ENCODE measurements at regions not wholly inside any gene's neighbourhood (a gene's known extent, or its start where the extent isn't known, plus 50 kb on each side); places are given as distances from the start of the nearest gene placed in this dataset.

GRCh38 chr9:1653282-1653681, 361.9 kb upstream of the SMARCA2 start:
- no peak overlapping the region for H3K4me3 ChIP-seq (ENCODE audit: extremely low read depth, insufficient read depth, low read length, poor library complexity, severe bottlenecking)
- H3K9me3 ChIP-seq (ENCODE audit: control insufficient read depth, low read length): no peaks in the 10 kb centered on the region
- no peak overlapping the region for H3K27ac ChIP-seq (ENCODE audit: low read depth, low read length, severe bottlenecking)
- WGBS, 2 experiments (ENCODE audit: insufficient coverage in 2 of 2): 100% methylated on average over 1 of the region's 4 CpGs; no CpG with 5 or more reads in 1 of the 2 experiments
- no peaks in the 10 kb centered on the region for H3K36me3 ChIP-seq (ENCODE audit: control insufficient read depth, insufficient read depth, low read length)
- H3K4me1 ChIP-seq (ENCODE audit: control insufficient read depth, insufficient read depth, low read length, poor library complexity, severe bottlenecking): peaks cover 1% of the 10 kb centered on the region

- Histone ChIP-seq H3K9me3 (ENCODE audit: control insufficient read depth, low read length) (no peaks in the 10 kb centered on the region), H3K4me3 (ENCODE audit: extremely low read depth, insufficient read depth, low read length, poor library complexity, severe bottlenecking) (no peak overlapping the region), H3K4me1 (ENCODE audit: control insufficient read depth, insufficient read depth, low read length, poor library complexity, severe bottlenecking) (no peaks in the 10 kb centered on the region), H3K27ac (ENCODE audit: low read depth, low read length, severe bottlenecking) (no peak overlapping the region), H3K36me3 (ENCODE audit: control insufficient read depth, insufficient read depth, low read length) (no peaks in the 10 kb centered on the region)
- 88 to 90% methylated on average over 2 to 4 of the region's 4 CpGs for WGBS, 2 experiments (ENCODE audit: insufficient coverage in 2 of 2)
Measured at GRCh38 chr9:1658661-1659362, 356.3 kb upstream of the SMARCA2 start.

- Histone ChIP-seq H3K4me1 (ENCODE audit: control insufficient read depth, insufficient read depth, low read length, poor library complexity, severe bottlenecking) (no peaks in the 10 kb centered on the region), H3K36me3 (ENCODE audit: control insufficient read depth, insufficient read depth, low read length) (no peaks in the 10 kb centered on the region), H3K9me3 (ENCODE audit: control insufficient read depth, low read length) (peaks cover 1% of the 10 kb centered on the region), H3K4me3 (ENCODE audit: extremely low read depth, insufficient read depth, low read length, poor library complexity, severe bottlenecking) (no peak overlapping the region), H3K27ac (ENCODE audit: low read depth, low read length, severe bottlenecking) (no peak overlapping the region)
- 73 to 90% methylated on average over 2 of the region's 3 CpGs for WGBS, 2 experiments (ENCODE audit: insufficient coverage in 2 of 2)
Measured at GRCh38 chr9:1659363-1659690, 355.8 kb upstream of the SMARCA2 start.

GRCh38 chr9:1668441-1668840, 346.7 kb upstream of the SMARCA2 start:
- WGBS, 2 experiments (ENCODE audit: insufficient coverage in 2 of 2): no CpG with 5 or more reads among the region's 1 CpG
- Histone ChIP-seq H3K4me3 (ENCODE audit: extremely low read depth, insufficient read depth, low read length, poor library complexity, severe bottlenecking) (no peak overlapping the region), H3K27ac (ENCODE audit: low read depth, low read length, severe bottlenecking) (no peak overlapping the region), H3K36me3 (ENCODE audit: control insufficient read depth, insufficient read depth, low read length) (no peaks in the 10 kb centered on the region), H3K9me3 (ENCODE audit: control insufficient read depth, low read length) (peaks cover 3% of the 10 kb centered on the region), H3K4me1 (ENCODE audit: control insufficient read depth, insufficient read depth, low read length, poor library complexity, severe bottlenecking) (no peaks in the 10 kb centered on the region)

DNA sequence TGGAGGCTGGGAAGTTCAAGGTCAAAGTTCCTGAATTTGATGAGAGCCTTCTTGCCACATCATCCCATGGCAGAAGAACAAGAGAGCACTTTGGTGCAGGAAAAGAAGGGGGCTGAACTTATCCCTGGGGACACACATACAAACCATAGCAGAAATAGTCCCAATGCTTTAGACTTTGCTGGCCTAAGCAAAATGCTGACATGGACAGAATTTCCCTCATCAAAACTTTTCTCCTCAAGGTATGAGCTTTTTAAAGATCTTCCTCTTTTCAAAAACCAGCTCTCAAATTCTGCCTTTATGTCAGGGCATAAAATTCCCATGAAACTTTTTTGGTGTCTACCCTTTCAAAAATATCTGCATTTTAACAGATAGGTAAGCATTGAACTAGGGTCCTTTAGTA, 341.8 kb upstream of the SMARCA2 start:
- Histone ChIP-seq H3K9me3 (ENCODE audit: control insufficient read depth, low read length) (no peaks in the 10 kb centered on the region), H3K4me3 (ENCODE audit: extremely low read depth, insufficient read depth, low read length, poor library complexity, severe bottlenecking) (no peak overlapping the region), H3K4me1 (ENCODE audit: control insufficient read depth, insufficient read depth, low read length, poor library complexity, severe bottlenecking) (no peaks in the 10 kb centered on the region), H3K36me3 (ENCODE audit: control insufficient read depth, insufficient read depth, low read length) (no peaks in the 10 kb centered on the region), H3K27ac (ENCODE audit: low read depth, low read length, severe bottlenecking) (no peak overlapping the region)

DNA sequence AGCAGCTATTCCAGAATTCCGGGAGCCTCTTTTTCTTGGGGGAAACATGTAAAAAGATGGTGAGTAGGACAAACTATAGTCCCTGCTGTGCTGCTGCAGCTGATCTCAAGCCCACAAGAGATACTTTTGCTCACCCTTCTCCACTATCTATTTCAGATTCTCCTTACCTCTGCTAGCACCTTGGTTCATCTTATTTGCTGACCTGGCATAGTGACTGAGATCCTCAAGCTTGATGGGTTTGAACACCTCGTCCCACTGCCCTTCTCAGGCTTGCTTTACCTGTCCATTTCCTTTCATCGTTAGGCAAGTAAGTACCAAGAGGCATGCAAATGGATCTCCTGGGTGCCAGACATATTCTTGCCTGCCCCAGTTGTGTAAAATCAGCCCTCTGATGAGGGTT, 338.4 kb upstream of the SMARCA2 start:
- Histone ChIP-seq H3K4me1 (ENCODE audit: control insufficient read depth, insufficient read depth, low read length, poor library complexity, severe bottlenecking) (no peaks in the 10 kb centered on the region), H3K9me3 (ENCODE audit: control insufficient read depth, low read length) (no peaks in the 10 kb centered on the region), H3K4me3 (ENCODE audit: extremely low read depth, insufficient read depth, low read length, poor library complexity, severe bottlenecking) (no peak overlapping the region), H3K36me3 (ENCODE audit: control insufficient read depth, insufficient read depth, low read length) (no peaks in the 10 kb centered on the region), H3K27ac (ENCODE audit: low read depth, low read length, severe bottlenecking) (no peak overlapping the region)
- 73 to 100% methylated on average over 2 of the region's 3 CpGs for WGBS, 2 experiments (ENCODE audit: insufficient coverage in 2 of 2)

DNA sequence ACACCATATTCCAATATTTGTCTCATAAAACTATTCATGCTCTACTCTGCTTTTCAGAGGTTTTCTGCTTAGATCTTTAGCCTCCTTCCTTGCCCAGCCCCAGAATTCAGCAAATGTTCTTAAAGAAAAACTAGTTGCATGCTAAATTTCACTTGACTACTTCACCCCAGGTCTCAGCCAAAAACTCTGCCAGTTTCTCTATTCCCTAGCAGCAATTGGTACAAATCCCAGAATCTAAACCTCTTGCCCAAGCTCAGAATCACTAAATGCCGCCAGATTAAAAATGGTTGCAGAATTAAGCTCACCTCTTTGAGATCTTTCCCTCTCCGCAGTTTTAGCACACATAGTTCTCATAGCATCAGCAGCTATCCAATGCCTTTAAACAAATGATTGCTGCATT, 331.2 kb upstream of the SMARCA2 start:
- no peaks in the 10 kb centered on the region for H3K4me1 ChIP-seq (ENCODE audit: control insufficient read depth, insufficient read depth, low read length, poor library complexity, severe bottlenecking)
- no peaks in the 10 kb centered on the region for H3K9me3 ChIP-seq (ENCODE audit: control insufficient read depth, low read length)
- WGBS, 2 experiments (ENCODE audit: insufficient coverage in 2 of 2): 82 to 86% methylated on average over 2 of the region's 2 CpGs
- no peak overlapping the region for H3K27ac ChIP-seq (ENCODE audit: low read depth, low read length, severe bottlenecking)
- no peaks in the 10 kb centered on the region for H3K36me3 ChIP-seq (ENCODE audit: control insufficient read depth, insufficient read depth, low read length)
- H3K4me3 ChIP-seq (ENCODE audit: extremely low read depth, insufficient read depth, low read length, poor library complexity, severe bottlenecking): no peak overlapping the region

DNA sequence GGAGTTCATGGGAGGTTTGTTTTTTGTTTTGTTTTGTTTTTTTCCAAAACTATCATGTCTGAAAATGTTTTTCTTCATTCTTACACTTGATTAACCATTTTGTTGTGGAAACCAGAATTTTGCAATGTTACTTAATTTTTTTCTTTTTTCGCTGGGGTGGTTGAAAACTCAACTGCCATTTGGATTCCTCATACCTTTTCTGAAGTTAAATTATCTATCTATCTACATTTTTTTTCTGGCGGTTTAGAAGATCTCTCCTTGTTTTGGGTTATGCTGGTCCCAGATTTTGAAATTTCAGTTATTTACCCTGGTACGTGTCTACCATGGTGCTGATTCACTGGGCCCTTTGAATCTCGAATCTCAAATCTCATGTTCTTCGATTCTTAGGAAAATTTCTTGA, 316.2 kb upstream of the SMARCA2 start:
- no peaks in the 10 kb centered on the region for H3K4me1 ChIP-seq (ENCODE audit: control insufficient read depth, insufficient read depth, low read length, poor library complexity, severe bottlenecking)
- H3K9me3 ChIP-seq (ENCODE audit: control insufficient read depth, low read length): no peaks in the 10 kb centered on the region
- no peak overlapping the region for H3K27ac ChIP-seq (ENCODE audit: low read depth, low read length, severe bottlenecking)
- no peaks in the 10 kb centered on the region for H3K36me3 ChIP-seq (ENCODE audit: control insufficient read depth, insufficient read depth, low read length)
- H3K4me3 ChIP-seq (ENCODE audit: extremely low read depth, insufficient read depth, low read length, poor library complexity, severe bottlenecking): no peak overlapping the region
- 84 to 100% methylated on average over 1 to 3 of the region's 5 CpGs for WGBS, 2 experiments (ENCODE audit: insufficient coverage in 2 of 2)

- no peak overlapping the region for H3K4me3 ChIP-seq (ENCODE audit: extremely low read depth, insufficient read depth, low read length, poor library complexity, severe bottlenecking)
- H3K9me3 ChIP-seq (ENCODE audit: control insufficient read depth, low read length): no peaks in the 10 kb centered on the region
- WGBS, 2 experiments (ENCODE audit: insufficient coverage in 2 of 2): 78% methylated on average over 1 of the region's 2 CpGs; no CpG with 5 or more reads in 1 of the 2 experiments
- H3K27ac ChIP-seq (ENCODE audit: low read depth, low read length, severe bottlenecking): no peak overlapping the region
- H3K36me3 ChIP-seq (ENCODE audit: control insufficient read depth, insufficient read depth, low read length): no peaks in the 10 kb centered on the region
- no peaks in the 10 kb centered on the region for H3K4me1 ChIP-seq (ENCODE audit: control insufficient read depth, insufficient read depth, low read length, poor library complexity, severe bottlenecking)
Measured at GRCh38 chr9:1701113-1701512, 314.0 kb upstream of the SMARCA2 start.

- no peaks in the 10 kb centered on the region for H3K9me3 ChIP-seq (ENCODE audit: control insufficient read depth, low read length)
- no peak overlapping the region for H3K27ac ChIP-seq (ENCODE audit: low read depth, low read length, severe bottlenecking)
- WGBS, 2 experiments (ENCODE audit: insufficient coverage in 2 of 2): 76 to 90% methylated on average over 2 to 3 of the region's 3 CpGs
- H3K4me1 ChIP-seq (ENCODE audit: control insufficient read depth, insufficient read depth, low read length, poor library complexity, severe bottlenecking): no peaks in the 10 kb centered on the region
- H3K36me3 ChIP-seq (ENCODE audit: control insufficient read depth, insufficient read depth, low read length): no peaks in the 10 kb centered on the region
- H3K4me3 ChIP-seq (ENCODE audit: extremely low read depth, insufficient read depth, low read length, poor library complexity, severe bottlenecking): no peak overlapping the region
Measured at GRCh38 chr9:1702701-1703100, 312.4 kb upstream of the SMARCA2 start.

DNA sequence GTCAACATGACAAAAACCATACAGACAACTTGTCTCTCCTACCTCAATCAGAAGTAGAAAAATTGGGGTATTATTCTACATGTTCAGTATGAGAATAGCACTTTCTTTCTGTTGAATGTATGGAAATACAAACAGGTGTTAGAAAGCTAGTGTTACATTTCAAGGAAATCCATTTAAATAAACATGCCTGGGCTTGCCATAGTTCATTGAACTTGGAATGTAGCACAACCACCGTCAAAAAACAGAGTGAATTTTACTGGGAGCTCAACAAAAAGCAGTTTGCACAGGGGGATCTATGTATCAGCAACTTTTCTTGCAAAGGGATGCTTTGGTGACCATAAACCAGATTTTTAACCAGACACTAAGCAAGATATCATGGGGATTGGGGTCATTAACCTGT, 307.9 kb upstream of the SMARCA2 start:
- WGBS, 2 experiments (ENCODE audit: insufficient coverage in 2 of 2): 50 to 80% methylated on average over 1 of the region's 1 CpG
- Histone ChIP-seq H3K9me3 (ENCODE audit: control insufficient read depth, low read length) (no peaks in the 10 kb centered on the region), H3K27ac (ENCODE audit: low read depth, low read length, severe bottlenecking) (no peak overlapping the region), H3K4me1 (ENCODE audit: control insufficient read depth, insufficient read depth, low read length, poor library complexity, severe bottlenecking) (no peaks in the 10 kb centered on the region), H3K4me3 (ENCODE audit: extremely low read depth, insufficient read depth, low read length, poor library complexity, severe bottlenecking) (no peak overlapping the region), H3K36me3 (ENCODE audit: control insufficient read depth, insufficient read depth, low read length) (no peaks in the 10 kb centered on the region)

All from mesodermal cell (in vitro differentiated cells).